ENCODE measurements at regions not wholly inside any gene's neighbourhood (a gene's known extent, or its start where the extent isn't known, plus 50 kb on each side); places are given as distances from the start of the nearest gene placed in this dataset.

- DNase-seq = no peak
Measured at GRCh38 chr2:120854014-120854620, 118.4 kb downstream of the GLI2 start.

GRCh38 chr2:120854766-120855530 is 119.3 kb downstream of the GLI2 start:
- no peak for DNase-seq

GRCh38 chr2:120855855-120856405 is 120.3 kb downstream of the GLI2 start:
- DNase-seq = no peak

- no peak for DNase-seq
Measured at GRCh38 chr2:120856421-120856862, 120.8 kb downstream of the GLI2 start.

GRCh38 chr2:120857422-120857821 is 121.8 kb downstream of the GLI2 start:
- DNase-seq = no peak

- no peak for DNase-seq
Measured at GRCh38 chr2:120857931-120858330, 122.3 kb downstream of the GLI2 start.

GRCh38 chr2:120858361-120859106 is 122.9 kb downstream of the GLI2 start:
- no peak for DNase-seq

DNA sequence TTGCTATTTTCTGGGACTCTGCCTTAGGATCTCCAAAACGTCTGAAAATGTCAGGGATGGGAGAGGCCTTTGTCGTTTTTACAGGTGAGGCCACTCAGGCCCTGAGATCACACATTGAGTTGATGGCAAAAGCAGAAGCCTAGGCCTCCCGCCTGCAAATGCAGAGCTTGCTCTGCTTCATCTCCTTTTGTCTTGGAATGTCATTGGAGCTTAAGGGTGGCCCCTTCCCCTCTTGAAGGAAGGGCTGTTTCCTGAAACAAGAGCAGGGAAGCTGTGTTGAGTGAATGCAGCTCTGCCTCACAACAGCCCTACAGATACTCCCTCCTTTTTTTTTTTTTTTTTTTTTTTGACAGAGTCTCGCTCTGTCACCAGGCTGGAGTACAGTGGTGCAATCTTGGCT is 123.5 kb downstream of the GLI2 start:
- no peak for DNase-seq

- no peak for DNase-seq
Measured at GRCh38 chr2:120859814-120860578, 124.3 kb downstream of the GLI2 start.

DNA sequence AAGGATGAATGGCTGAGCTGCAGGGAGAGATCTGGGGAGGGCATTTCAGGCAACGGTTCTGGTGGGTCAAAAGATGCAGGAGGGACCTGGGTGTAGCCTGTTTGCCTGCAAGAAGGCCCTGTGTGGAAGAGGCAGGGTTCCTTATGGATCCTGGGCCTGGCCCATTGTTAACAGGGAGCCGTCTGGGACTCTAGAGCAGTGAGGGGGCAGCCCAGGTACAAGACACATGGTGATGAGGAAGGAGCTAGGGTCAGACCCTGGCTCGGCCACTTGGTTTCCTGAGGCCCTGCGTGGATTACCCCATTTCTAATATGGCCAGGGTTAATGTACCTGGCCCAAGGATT is 124.9 kb downstream of the GLI2 start:
- no peak for DNase-seq

DNA sequence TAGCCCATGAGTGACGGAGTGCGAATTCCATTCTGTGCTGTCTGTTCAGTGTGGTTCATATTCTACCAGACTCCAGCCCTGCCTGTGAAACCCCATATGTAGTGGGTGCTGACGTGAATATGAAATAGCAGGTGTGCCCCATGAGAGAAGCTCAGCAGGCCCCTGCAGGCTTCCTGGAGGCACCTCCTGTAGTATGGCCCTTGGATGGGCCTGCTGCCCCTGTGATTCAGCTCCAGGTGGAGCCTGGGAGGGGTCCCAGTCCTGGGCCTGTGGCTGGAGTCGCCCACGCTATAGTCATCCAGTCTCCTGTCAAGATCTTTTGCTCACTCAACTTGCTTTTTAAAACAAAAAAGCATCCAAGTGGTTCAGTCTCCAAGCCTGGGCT is 125.5 kb downstream of the GLI2 start:
- no peak for DNase-seq

GRCh38 chr2:120861576-120862191 is 126.0 kb downstream of the GLI2 start:
- DNase-seq = no peak

DNA sequence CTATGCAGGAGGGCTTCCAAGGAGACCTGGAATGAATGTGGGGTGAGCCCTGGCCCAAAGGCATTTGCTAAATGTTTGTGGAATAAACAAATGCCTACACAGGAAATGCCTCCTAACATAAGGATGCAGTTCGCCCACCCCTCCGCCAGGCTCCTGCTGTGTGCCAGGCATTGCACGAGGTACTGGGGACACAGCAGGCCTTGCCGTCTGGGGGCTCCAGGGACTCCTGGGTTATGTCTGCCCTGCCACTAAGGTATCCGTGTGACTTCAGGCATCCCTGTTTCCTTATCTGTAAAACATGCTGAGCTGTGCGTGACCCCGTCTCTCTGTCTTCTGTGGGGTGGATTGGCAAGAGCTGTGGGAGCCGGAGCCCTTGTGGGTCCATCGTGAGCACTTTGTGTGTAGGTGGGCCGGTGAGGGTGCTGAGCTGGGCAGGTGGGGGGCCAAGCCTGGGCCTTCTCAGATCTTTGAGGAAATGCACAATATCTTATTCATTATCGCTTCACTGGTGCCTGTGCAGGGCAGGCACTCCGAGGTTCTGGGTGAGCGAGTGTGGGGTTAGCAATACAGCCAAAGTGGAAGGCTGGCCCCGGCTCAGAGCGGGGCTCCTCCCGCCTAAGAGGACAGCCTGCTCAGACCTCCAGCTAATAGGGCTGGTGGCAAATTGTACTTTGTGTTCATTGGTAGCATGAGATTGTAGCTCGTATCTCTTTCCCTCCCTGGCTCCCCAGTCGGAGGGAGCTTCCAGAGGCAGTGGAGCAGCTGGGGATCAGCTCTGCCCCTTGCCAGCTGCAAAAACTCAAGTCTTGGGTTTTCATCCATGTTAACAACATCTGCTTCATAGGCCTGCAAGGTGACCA is 126.8 kb downstream of the GLI2 start:
- no peak for DNase-seq

- DNase-seq = no peak
Measured at GRCh38 chr2:120863146-120863545, 127.5 kb downstream of the GLI2 start.

DNA sequence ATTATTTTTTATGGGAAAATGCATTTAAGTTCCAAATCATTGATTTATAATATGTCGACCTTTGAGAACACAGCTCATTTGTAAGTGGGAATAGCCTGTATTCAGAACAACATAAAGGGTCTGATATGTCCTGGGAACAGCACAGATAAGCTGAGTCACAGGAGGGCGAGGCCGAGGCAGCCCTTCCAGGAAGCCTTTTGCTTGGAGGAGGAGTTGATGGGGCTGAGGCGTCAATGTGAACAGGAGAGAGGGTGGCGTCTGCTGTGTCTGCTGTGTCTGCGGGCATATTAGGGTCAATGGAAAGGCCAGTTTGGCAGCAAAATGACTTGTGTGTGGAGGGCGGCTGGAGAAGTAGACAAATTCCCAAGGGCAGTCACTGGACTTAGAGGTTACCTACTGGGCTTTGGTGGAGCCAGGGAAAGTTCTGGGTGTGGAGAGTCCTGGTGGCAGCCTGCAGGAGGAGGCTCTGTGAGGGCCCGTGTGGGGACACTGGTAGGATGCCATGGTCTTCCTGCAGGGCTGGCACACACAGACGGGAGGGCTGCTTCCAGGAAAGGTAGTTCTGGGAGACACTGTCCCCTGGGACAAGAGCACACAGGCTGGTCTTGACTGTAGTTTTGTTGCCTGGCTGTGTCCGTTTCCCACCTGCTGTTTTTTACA is 128.1 kb downstream of the GLI2 start:
- no peak for DNase-seq

- no peak for DNase-seq
Measured at GRCh38 chr2:120864981-120865380, 129.3 kb downstream of the GLI2 start.

DNA sequence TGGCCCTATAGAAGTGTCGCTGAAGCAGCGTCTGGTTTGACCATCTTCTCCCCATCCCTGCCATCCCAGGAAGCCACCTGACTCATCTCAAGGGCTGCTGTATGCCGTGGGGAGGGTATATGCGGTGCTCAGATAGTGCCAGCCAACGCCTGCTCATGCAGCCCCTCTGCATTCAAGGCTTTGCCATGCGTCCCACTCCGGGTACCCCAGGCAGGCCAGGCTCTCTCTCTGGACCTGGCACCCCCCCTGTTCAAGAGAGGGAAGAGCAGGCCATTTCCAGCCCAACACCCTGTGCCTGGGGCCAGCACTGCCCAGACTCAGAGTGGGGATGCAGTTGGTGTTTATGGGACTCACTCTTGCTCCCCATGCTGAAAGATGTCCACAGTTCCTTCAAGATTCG is 130.0 kb downstream of the GLI2 start:
- DNase-seq = no peak

GRCh38 chr2:120866071-120866470 is 130.4 kb downstream of the GLI2 start:
- DNase-seq = no peak

- DNase-seq = no peak
Measured at GRCh38 chr2:120866483-120867140, 130.9 kb downstream of the GLI2 start.
